Activated naive CD4-positive, alpha-beta T cell treated with anti-CD3 and anti-CD28 coated beads, Interleukin-2, amount 50 U/mL, for 72 hours (primary cell): ENCODE measurements at regions not wholly inside any gene's neighbourhood (a gene's known extent, or its start where the extent isn't known, plus 50 kb on each side); places are given as distances from the start of the nearest gene placed in this dataset.

Experiments
- ATAC-seq, 2 donors: fragments of 150-1000 bp; cut with Tn5 transposase; 2 replicates each; pipeline ENCODE4 v1.10.0; 2021; ENCODE audit warnings: mild to moderate bottlenecking in 2 of 2, moderate library complexity in 2 of 2
- DNase-seq, 2 donors: peaks; one replicate each; pipeline ENCODE4 v3.0.0; 2021 to 2022; ENCODE audit warnings: low spot score in 2 of 2
- H3K27ac Mint-ChIP-seq, 2 donors: one replicate each; pipeline ENCODE4 v1.8.0; 2022; ENCODE audit warnings: mild to moderate bottlenecking in 2 of 2, mixed read lengths in 2 of 2
- H3K36me3 Mint-ChIP-seq, 2 donors: one replicate each; pipeline ENCODE4 v1.8.0; 2022; ENCODE audit warnings: mixed read lengths in 2 of 2
- H3K9me3 Mint-ChIP-seq, 2 donors: one replicate each; pipeline ENCODE4 v1.8.0; 2022; ENCODE audit warnings: mixed read lengths in 2 of 2

DNA sequence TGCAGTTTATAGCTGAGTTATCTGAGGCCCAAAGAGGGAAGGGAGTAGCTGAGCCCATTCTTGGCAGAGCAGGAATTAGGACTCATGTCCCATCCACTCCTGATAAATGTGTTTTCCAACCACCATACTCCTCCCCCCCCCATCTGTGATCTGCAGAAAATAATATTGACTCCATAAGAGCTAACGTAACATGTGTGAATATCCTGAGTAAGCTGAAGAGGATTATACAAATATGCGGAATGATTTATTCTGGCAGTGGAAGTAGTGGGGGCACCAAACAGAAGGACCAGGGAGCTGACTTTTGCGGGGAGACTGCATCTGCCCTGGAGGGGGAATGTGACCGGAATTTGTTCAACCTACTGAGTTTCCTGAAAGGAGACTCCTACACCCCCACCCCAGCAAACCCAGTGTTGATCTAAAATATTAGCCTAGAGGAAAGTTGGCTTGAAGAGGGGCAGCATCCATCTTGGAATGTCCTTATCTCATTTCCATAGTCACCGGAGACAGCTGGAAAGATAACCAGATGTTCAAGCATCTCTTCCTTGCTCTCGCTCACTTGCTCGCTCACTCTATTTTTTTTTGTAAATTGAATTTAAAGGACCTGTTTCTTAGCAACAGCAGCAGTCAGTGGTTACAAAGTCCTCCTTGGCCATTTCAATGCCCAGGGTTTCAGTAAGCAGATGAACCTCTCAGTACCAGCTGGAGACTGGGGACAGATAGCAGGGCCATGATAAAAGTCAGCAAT lies 114.7 kb downstream of the RPS24 start:
- no peaks in the 10 kb centered on the region for H3K9me3 Mint-ChIP-seq
- H3K27ac Mint-ChIP-seq, result peak overlapping the region in 1 of 2 donors; percentile 68

GRCh38 chr10:78148961-78149612 lies 115.4 kb downstream of the RPS24 start:
- DNase-seq (no peak), ATAC-seq (no peak)
- Mint-ChIP-seq H3K9me3 (no peaks in the 10 kb centered on the region), H3K27ac (no peak overlapping the region), H3K36me3 (no peaks in the 10 kb centered on the region)

More for the DNA sequence above, 114.7 kb downstream of the RPS24 start:
- H3K36me3 Mint-ChIP-seq, result no peaks in the 10 kb centered on the region
- DNase-seq (no peak), ATAC-seq (no peak)

GRCh38 chr10:78150756-78151155 lies 117.1 kb downstream of the RPS24 start:
- no peak for ATAC-seq
- H3K27ac Mint-ChIP-seq, result no peak overlapping the region
- no peak for DNase-seq
- H3K36me3 Mint-ChIP-seq, result no peaks in the 10 kb centered on the region
- H3K9me3 Mint-ChIP-seq, result no peaks in the 10 kb centered on the region

GRCh38 chr10:78155722-78156121 lies 122.1 kb downstream of the RPS24 start:
- no peak for ATAC-seq
- H3K9me3 Mint-ChIP-seq, result no peaks in the 10 kb centered on the region
- no peak for DNase-seq
- no peaks in the 10 kb centered on the region for H3K36me3 Mint-ChIP-seq
- H3K27ac Mint-ChIP-seq, result no peak overlapping the region

DNA sequence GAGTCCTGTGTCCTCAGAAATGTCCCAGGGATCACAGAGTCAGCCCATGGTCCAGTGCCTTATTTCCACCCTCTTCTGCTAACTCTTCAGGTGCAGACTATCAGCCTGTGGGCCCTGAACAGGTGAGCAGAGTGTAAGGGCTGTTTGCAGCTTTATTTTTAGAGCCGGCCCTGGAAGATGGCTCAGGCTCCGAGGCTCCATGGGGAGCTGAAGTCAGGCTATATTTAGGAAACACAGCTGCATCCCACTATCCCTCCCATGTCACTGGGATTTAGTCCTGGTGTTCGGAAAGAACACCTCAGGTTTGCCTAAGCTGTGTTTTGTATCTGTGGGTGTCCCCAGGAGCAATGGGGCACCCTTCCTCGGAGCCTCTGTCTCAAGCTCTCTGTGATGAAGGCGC lies 126.9 kb downstream of the RPS24 start:
- no peaks in the 10 kb centered on the region for H3K36me3 Mint-ChIP-seq
- H3K27ac Mint-ChIP-seq, result no peak overlapping the region
- H3K9me3 Mint-ChIP-seq, result peaks cover 0 to 4% of the 10 kb centered on the region in 2 donors
- DNase-seq, result no peak
- no peak for ATAC-seq

- ATAC-seq, result no peak
- Mint-ChIP-seq H3K9me3 (peaks cover 0 to 4% of the 10 kb centered on the region in 2 donors), H3K36me3 (no peaks in the 10 kb centered on the region), H3K27ac (no peak overlapping the region)
- DNase-seq, result no peak
Observed at GRCh38 chr10:78162853-78163252, 129.2 kb downstream of the RPS24 start.

GRCh38 chr10:78164702-78165101 lies 131.0 kb downstream of the RPS24 start:
- Mint-ChIP-seq H3K9me3 (peaks cover 0 to 4% of the 10 kb centered on the region in 2 donors), H3K36me3 (no peaks in the 10 kb centered on the region), H3K27ac (no peak overlapping the region)
- DNase-seq, result no peak
- no peak for ATAC-seq

DNA sequence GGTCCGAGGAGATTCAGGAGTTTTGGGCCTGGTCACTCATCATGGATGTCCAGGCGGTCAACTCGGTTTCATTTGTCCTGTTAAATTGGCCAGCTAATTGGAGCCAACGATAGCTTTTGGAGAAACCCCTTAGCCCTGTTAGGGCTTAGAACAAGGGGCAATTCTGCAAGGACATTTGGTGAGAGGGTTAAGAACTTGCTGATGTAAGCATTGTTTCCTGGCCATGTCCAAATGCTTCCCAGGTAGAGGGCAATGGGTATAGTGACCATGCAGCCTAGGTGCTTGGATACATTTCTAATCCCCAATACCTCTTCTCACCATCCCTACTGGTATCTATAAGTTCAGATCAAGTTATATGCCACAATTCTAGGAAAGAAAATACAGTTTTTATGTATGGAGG lies 131.5 kb downstream of the RPS24 start:
- Mint-ChIP-seq H3K36me3 (no peaks in the 10 kb centered on the region), H3K9me3 (peaks cover 0 to 4% of the 10 kb centered on the region in 2 donors), H3K27ac (no peak overlapping the region)
- no peak for DNase-seq
- no peak for ATAC-seq

DNA sequence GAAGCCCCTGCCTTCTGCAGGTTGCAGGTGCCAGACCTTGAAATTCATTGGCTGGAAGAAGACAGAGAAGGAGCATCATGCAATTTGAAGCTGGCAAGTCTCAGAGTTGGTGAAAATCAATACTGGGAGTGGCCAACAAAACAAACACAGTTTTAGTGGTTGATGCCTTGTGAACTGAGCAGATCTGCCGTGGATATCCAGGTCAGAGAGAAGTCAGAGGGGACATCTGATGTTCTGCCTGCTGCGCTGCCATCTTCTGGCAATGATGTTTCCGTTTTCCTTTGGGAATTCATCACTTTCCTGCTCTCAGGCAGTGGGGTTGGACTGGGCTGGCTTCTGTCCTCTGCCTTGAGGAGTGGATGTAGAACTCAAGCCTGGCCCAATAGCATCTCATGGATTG lies 132.0 kb downstream of the RPS24 start:
- no peak for ATAC-seq
- H3K27ac Mint-ChIP-seq, result no peak overlapping the region
- peaks cover 0 to 4% of the 10 kb centered on the region in 2 donors for H3K9me3 Mint-ChIP-seq

DNA sequence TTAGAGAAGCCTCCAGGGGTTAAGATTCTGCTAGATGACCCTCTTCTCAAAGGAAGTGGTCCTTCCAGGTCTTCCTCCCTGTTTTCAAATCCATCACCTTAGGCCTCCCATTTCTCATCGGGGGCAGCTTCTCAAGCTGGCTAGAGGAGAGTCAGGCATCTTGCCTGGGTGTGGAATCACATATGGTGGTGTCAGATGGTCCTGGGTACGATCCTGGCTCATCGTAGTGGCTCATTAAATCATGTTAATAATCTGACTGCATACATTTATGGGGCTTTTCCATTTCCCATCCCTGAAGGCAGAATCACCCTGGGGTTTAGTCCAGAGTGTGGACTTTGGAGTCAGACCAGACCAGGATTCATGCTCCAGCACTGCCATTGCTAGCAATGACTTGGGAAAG lies 132.6 kb downstream of the RPS24 start:
- ATAC-seq (no peak), DNase-seq (no peak)
- Mint-ChIP-seq H3K27ac (no peak overlapping the region), H3K36me3 (no peaks in the 10 kb centered on the region), H3K9me3 (peaks cover 0 to 4% of the 10 kb centered on the region in 2 donors)

More for the DNA sequence above, 132.0 kb downstream of the RPS24 start:
- no peak for DNase-seq
- no peaks in the 10 kb centered on the region for H3K36me3 Mint-ChIP-seq

DNA sequence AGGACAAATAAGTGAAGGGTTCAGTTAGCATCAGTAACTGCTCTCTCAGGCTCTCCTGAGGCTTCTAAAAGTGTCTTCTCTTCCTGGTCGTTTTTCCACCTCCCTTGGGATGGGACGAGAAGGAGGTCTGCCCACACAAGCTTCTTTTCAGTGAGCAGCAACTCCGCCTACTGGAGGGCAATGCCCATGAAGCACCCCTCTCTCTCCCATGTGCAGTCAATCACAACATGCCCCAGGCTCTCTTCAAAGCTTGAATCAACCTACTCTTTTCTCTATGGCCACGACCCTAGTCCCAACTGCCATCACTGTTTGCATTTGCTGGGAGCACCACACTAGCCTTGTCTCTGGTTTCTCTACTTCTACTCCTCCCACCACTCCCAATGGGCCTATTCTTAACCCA lies 135.6 kb downstream of the RPS24 start:
- ATAC-seq (no peak), DNase-seq (no peak)
- Mint-ChIP-seq H3K9me3 (no peaks in the 10 kb centered on the region), H3K36me3 (no peaks in the 10 kb centered on the region), H3K27ac (no peak overlapping the region)

GRCh38 chr10:78170026-78170475 lies 136.4 kb downstream of the RPS24 start:
- no peak overlapping the region for H3K27ac Mint-ChIP-seq
- no peak for DNase-seq
- ATAC-seq, result no peak
- H3K9me3 Mint-ChIP-seq, result no peaks in the 10 kb centered on the region
- H3K36me3 Mint-ChIP-seq, result no peaks in the 10 kb centered on the region

DNA sequence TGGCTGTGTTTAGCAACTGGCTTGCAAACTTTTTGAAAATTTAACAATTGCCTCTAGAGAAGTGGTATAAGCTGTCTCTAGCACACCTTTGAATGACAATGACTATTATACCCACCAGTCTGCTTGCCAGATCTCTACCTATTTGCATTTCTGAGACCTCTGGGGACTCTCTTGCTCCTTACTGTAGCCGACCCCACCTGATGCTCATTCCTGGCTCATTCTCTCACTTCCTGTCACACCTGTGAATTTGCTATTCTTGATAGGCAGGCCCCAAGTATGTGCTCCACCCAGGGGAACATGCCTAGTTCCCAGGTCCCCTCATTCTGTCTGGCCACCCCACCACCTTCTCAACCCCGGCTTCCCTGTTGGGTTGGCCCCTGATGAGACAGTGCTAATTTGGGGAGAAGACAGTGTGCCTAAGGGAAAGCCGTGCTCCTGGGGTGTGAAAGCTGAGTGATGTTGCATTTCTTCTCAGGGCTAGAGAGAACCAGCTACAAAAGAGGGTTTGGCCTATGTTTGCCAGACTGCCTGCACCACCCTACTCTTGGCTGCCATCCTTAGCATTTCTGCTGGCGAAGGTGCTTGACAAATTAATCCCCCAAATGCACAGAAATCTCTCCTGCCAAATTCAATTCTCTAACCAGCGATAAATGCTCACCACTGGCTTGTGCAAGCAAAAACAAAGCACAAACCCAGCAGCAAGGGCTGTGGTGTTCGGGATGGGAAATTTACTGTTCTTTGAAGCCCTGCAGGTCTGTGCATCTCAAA lies 138.2 kb downstream of the RPS24 start:
- no peaks in the 10 kb centered on the region for H3K9me3 Mint-ChIP-seq
- no peak for ATAC-seq
- no peak overlapping the region for H3K27ac Mint-ChIP-seq
- no peak for DNase-seq
- H3K36me3 Mint-ChIP-seq, result no peaks in the 10 kb centered on the region

GRCh38 chr10:78173360-78174015 lies 139.8 kb downstream of the RPS24 start:
- no peaks in the 10 kb centered on the region for H3K9me3 Mint-ChIP-seq
- no peak for ATAC-seq
- no peak overlapping the region for H3K27ac Mint-ChIP-seq
- DNase-seq, result no peak
- no peaks in the 10 kb centered on the region for H3K36me3 Mint-ChIP-seq

- Mint-ChIP-seq H3K27ac (no peak overlapping the region), H3K36me3 (no peaks in the 10 kb centered on the region), H3K9me3 (no peaks in the 10 kb centered on the region)
- DNase-seq (no peak), ATAC-seq (no peak)
Observed at GRCh38 chr10:78175444-78176015, 141.9 kb downstream of the RPS24 start.
